Neural progenitor cell (in vitro differentiated cells): ENCODE measurements at regions not wholly inside any gene's neighbourhood (a gene's known extent, or its start where the extent isn't known, plus 50 kb on each side); places are given as distances from the start of the nearest gene placed in this dataset.
A peak's percentile ranks its signal among the peaks of the same experiment; 100 is the strongest.

Source experiments
- DNase-seq: peaks from one replicate; pipeline ENCODE4 v3.0.0-alpha.2; 2016; ENCODE audit warnings: low spot score
- H2AFZ ChIP-seq: fragments of 200-600 bp; sonication (generic); replicated peaks from 2 replicates; pipeline ENCODE4 v1.6.1; 2016; ENCODE audit warnings: antibody characterized with exemption
- H3F3A ChIP-seq: fragments of 200-600 bp; sonication (generic); 2 replicates; pipeline ENCODE4 v1.6.1; 2016; ENCODE audit warnings: antibody characterized with exemption, low read depth
- H3K27ac ChIP-seq: fragments of 200-600 bp; sonication (generic); 2 replicates; pipeline ENCODE4 v1.5.1; 2016; ENCODE audit warnings: mild to moderate bottlenecking
- H3K27me3 ChIP-seq: fragments of 200-600 bp; sonication (generic); 2 replicates; pipeline ENCODE4 v1.6.1; 2016; ENCODE audit warnings: mild to moderate bottlenecking, moderate library complexity
- H3K36me3 ChIP-seq: fragments of 200-600 bp; sonication (generic); 2 replicates; pipeline ENCODE4 v1.5.1; 2016
- H3K4me1 ChIP-seq: fragments of 200-600 bp; sonication (generic); 2 replicates; pipeline ENCODE4 v1.6.1; 2016; ENCODE audit warnings: mixed run types
- H3K4me2 ChIP-seq: fragments of 200-600 bp; sonication (generic); 2 replicates; pipeline ENCODE4 v1.6.1; 2016
- H3K4me3 ChIP-seq: fragments of 200-600 bp; sonication (generic); 2 replicates; pipeline ENCODE4 v1.5.1; 2016
- H3K79me2 ChIP-seq: fragments of 200-600 bp; sonication (generic); 2 replicates; pipeline ENCODE4 v1.6.1; 2016; ENCODE audit warnings: low read depth
- H3K9ac ChIP-seq: fragments of 200-600 bp; sonication (generic); 2 replicates; pipeline ENCODE4 v1.6.1; 2016
- H3K9me3 ChIP-seq: fragments of 200-600 bp; sonication (generic); 2 replicates; pipeline ENCODE4 v1.5.1; 2016; ENCODE audit warnings: low read depth
- H4K20me1 ChIP-seq: fragments of 200-600 bp; sonication (generic); 2 replicates; pipeline ENCODE4 v1.6.1; 2016; ENCODE audit warnings: low read depth
- H3K27ac Mint-ChIP-seq: 3 replicates; pipeline ENCODE4 v1.8.0; 2021; ENCODE audit warnings: mixed read lengths
- H3K27me3 Mint-ChIP-seq: 2 replicates; pipeline ENCODE4 v1.8.0; 2022; ENCODE audit warnings: low read depth, mild to moderate bottlenecking, inconsistent platforms, moderate library complexity, mixed read lengths; ENCODE audit not compliant: insufficient read depth
- H3K36me3 Mint-ChIP-seq: 3 replicates; pipeline ENCODE4 v1.8.0; 2021; ENCODE audit warnings: mixed read lengths
- H3K4me1 Mint-ChIP-seq: 3 replicates; pipeline ENCODE4 v1.8.0; 2021; ENCODE audit warnings: mixed read lengths
- H3K4me3 Mint-ChIP-seq: 3 replicates; pipeline ENCODE4 v1.8.0; 2021; ENCODE audit warnings: mild to moderate bottlenecking, moderate library complexity, mixed read lengths
- H3K9me3 Mint-ChIP-seq: 3 replicates; pipeline ENCODE4 v1.8.0; 2020; ENCODE audit warnings: mixed read lengths
- EZH2 ChIP-seq: fragments of 200-600 bp; sonication (generic); IDR thresholded peaks from 2 replicates; pipeline ENCODE4 v1.6.1; 2017; ENCODE audit warnings: antibody characterized with exemption, mild to moderate bottlenecking, moderate library complexity
- EZH2phosphoT487 ChIP-seq: fragments of 200-600 bp; sonication (generic); IDR thresholded peaks from 2 replicates; pipeline ENCODE4 v1.6.1; 2017; ENCODE audit warnings: antibody characterized with exemption
- TF ChIP-seq, protein P1 (sequence below): fragments of 200-600 bp; sonication (generic); IDR thresholded peaks from 2 replicates; pipeline ENCODE4 v1.5.1; 2017; ENCODE audit warnings: antibody characterized with exemption, mild to moderate bottlenecking

DNA sequence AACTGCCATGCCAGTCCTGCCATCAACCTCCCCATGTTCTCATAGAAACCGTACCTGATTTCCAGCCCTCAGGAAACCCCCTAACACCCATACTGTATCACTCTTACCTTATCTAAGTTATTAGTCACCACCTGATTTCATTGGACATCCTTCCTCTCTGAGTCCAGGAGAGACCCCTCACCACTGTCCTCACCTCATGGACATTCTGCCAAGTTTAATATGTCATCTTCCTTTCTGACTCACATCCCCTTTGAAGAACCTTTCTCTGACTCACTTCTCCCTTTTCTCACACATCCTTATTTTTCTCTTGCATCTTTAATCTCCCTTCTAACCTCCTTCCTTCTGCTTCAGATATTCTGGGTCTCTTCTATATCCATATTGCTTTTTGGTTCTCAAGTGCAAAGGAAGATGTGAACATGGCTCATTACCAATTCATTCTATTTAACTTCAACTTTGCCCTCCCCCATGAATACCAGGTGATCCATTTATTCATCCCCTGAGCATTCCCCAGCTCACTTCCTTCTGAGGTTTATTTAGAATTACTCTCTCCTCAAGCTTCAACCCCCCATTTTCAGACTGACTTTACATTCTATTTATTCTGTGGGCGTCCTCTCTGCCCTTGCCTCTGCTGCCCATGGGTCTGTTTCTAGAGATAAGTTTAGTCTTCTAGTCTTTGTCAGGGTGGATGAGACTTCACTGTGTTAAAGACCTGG, 206.8 kb upstream of the ESRRG start:
- Histone ChIP-seq H3K27ac (no peak overlapping the region), H3K4me2 (no peak overlapping the region), H4K20me1 (no peaks in the 10 kb centered on the region), H3K4me1 (peaks cover 26% of the 10 kb centered on the region), H2AFZ (no peak overlapping the region), H3K4me3 (no peak overlapping the region), H3K9me3 (no peaks in the 10 kb centered on the region), H3K9ac (no peak overlapping the region), H3K27me3 (no peaks in the 10 kb centered on the region), H3K79me2 (no peaks in the 10 kb centered on the region), H3K36me3 (no peaks in the 10 kb centered on the region), H3F3A (peaks cover 19% of the 10 kb centered on the region)
- H3K4me1 Mint-ChIP-seq = peaks cover 10% of the 10 kb centered on the region
- no peaks in the 10 kb centered on the region for H3K36me3 Mint-ChIP-seq
- H3K4me3 Mint-ChIP-seq = no peak overlapping the region
- H3K27ac Mint-ChIP-seq = no peak overlapping the region
- peaks cover 9% of the 10 kb centered on the region for H3K9me3 Mint-ChIP-seq
- H3K27me3 Mint-ChIP-seq = no peaks in the 10 kb centered on the region
- TF ChIP-seq EZH2phosphoT487 = no peak
- no peak for TF ChIP-seq EZH2
- TF ChIP-seq, protein P1, sequence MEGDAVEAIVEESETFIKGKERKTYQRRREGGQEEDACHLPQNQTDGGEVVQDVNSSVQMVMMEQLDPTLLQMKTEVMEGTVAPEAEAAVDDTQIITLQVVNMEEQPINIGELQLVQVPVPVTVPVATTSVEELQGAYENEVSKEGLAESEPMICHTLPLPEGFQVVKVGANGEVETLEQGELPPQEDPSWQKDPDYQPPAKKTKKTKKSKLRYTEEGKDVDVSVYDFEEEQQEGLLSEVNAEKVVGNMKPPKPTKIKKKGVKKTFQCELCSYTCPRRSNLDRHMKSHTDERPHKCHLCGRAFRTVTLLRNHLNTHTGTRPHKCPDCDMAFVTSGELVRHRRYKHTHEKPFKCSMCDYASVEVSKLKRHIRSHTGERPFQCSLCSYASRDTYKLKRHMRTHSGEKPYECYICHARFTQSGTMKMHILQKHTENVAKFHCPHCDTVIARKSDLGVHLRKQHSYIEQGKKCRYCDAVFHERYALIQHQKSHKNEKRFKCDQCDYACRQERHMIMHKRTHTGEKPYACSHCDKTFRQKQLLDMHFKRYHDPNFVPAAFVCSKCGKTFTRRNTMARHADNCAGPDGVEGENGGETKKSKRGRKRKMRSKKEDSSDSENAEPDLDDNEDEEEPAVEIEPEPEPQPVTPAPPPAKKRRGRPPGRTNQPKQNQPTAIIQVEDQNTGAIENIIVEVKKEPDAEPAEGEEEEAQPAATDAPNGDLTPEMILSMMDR = no peak
- no peak for DNase-seq

DNA sequence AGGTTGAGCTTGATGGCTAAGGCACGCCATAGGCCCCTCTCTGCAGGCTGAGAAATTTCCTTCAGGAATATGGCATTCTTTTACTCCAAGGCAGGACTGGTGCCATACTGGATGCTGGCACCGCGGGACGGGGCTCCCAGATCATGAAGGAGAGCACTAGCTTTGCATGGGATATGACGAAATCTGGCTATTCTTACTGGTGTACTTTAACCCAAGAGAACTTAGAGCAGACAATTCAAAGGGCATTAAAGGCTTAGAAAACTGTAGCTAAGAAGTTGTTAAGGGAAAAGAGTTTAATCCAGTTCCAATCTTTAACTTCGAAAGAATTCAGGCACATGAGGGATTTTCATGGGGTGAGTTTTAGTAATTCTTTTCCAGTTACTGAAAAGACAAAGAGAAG, 204.4 kb upstream of the ESRRG start:
- Histone ChIP-seq H3K4me2 (peak overlapping the region; percentile 73), H2AFZ (no peak overlapping the region), H3K27ac (no peak overlapping the region), H3K9ac (no peak overlapping the region), H3K27me3 (no peaks in the 10 kb centered on the region), H3K4me3 (no peak overlapping the region), H3K9me3 (no peaks in the 10 kb centered on the region), H3K4me1 (peaks cover 37% of the 10 kb centered on the region), H4K20me1 (no peaks in the 10 kb centered on the region), H3K79me2 (no peaks in the 10 kb centered on the region), H3F3A (peaks cover 19% of the 10 kb centered on the region), H3K36me3 (no peaks in the 10 kb centered on the region)
- Mint-ChIP-seq H3K4me3 (no peak overlapping the region), H3K27ac (no peak overlapping the region), H3K36me3 (no peaks in the 10 kb centered on the region), H3K9me3 (peaks cover 5% of the 10 kb centered on the region), H3K4me1 (peaks cover 28% of the 10 kb centered on the region), H3K27me3 (peaks cover 2% of the 10 kb centered on the region)
- TF ChIP-seq EZH2 = no peak
- TF ChIP-seq EZH2phosphoT487 = no peak
- TF ChIP-seq, protein P1 = no peak
- DNase-seq = no peak

DNA sequence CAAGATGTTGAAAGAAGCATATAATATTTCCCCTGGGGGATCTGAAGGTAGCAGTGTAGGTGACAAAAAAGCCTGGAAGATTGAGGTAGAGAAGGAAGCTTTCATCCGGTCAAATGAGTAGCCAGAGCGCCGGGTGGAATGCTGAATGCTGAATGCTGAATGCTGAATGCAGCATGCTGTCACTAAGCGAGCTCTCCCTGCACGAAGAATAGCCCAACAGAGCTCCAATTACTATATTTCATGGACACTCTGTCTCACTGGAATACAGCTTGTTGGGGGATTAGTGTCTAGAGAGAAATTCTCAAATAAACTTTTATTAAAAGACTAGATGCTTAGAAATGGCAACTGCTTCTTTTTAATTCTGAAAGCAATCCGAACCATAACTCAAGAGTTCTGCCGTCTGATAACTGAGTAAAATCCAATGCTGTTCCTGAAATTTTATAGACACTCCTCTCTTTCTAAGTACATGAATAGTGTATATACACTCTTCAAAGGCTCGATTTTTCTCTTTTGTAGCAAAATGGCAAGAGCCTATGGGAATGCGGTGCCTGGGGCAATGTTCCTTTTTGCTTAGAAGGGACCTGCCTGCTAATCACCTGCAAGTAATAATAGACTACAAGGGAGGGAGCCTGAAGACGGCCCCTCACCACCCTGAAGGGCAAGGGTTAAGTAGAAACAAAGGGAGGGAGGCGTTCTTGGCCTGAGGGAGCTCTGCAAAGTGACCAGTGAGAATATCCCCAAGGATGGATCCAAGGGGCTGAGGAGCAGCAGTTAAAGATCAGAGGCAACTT, 203.7 kb upstream of the ESRRG start:
- Histone ChIP-seq H4K20me1 (no peaks in the 10 kb centered on the region), H3K4me1 (peaks cover 44% of the 10 kb centered on the region), H3K4me3 (peak overlapping the region; percentile 21), H2AFZ (no peak overlapping the region), H3K79me2 (no peaks in the 10 kb centered on the region), H3K27ac (peak overlapping the region; percentile 48), H3K27me3 (no peaks in the 10 kb centered on the region), H3K9ac (no peak overlapping the region), H3F3A (peaks cover 19% of the 10 kb centered on the region), H3K9me3 (no peaks in the 10 kb centered on the region), H3K36me3 (no peaks in the 10 kb centered on the region), H3K4me2 (peak overlapping the region; percentile 73)
- peak overlapping the region; percentile 26 for H3K27ac Mint-ChIP-seq
- H3K36me3 Mint-ChIP-seq = no peaks in the 10 kb centered on the region
- peak; percentile 70 for DNase-seq
- peaks cover 32% of the 10 kb centered on the region for H3K4me1 Mint-ChIP-seq
- H3K9me3 Mint-ChIP-seq = peaks cover 3% of the 10 kb centered on the region
- peaks cover 2% of the 10 kb centered on the region for H3K27me3 Mint-ChIP-seq
- H3K4me3 Mint-ChIP-seq = peak overlapping the region; percentile 50
- TF ChIP-seq, protein P1 = no peak
- no peak for TF ChIP-seq EZH2phosphoT487
- TF ChIP-seq EZH2 = no peak
